HEK293 (cell line): ENCODE measurements at regions not wholly inside any gene's neighbourhood (a gene's known extent, or its start where the extent isn't known, plus 50 kb on each side); places are given as distances from the start of the nearest gene placed in this dataset.

ENCODE experiments used
- BCL11B ChIP-seq: fragments of 450-650 bp; formaldehyde crosslinking; IDR thresholded peaks from 2 replicates; pipeline ENCODE4 v1.5.1; 2016; ENCODE audit warnings: low read depth, missing biosample characterization, missing genetic modification characterization
- GLI2 ChIP-seq: fragments of 450-650 bp; formaldehyde crosslinking; IDR thresholded peaks from 2 replicates; pipeline ENCODE4; 2017; ENCODE audit warnings: missing biosample characterization, missing genetic modification characterization, low read depth, borderline replicate concordance
- GLIS1 ChIP-seq: fragments of 450-650 bp; formaldehyde crosslinking; IDR thresholded peaks from 2 replicates; pipeline ENCODE4 v1.5.1; 2016; ENCODE audit warnings: missing biosample characterization, missing genetic modification characterization
- KLF16 ChIP-seq: fragments of 450-650 bp; formaldehyde crosslinking; IDR thresholded peaks from 2 replicates; pipeline ENCODE4 v1.5.1; 2017; ENCODE audit warnings: missing biosample characterization, missing genetic modification characterization
- MZF1 ChIP-seq: fragments of 450-650 bp; formaldehyde crosslinking; IDR thresholded peaks from 2 replicates; pipeline ENCODE4 v1.5.1; 2017; ENCODE audit warnings: missing biosample characterization, missing genetic modification characterization, borderline replicate concordance
- REPIN1 ChIP-seq: fragments of 450-650 bp; formaldehyde crosslinking; IDR thresholded peaks from 2 replicates; pipeline ENCODE4 v1.5.1; 2017; ENCODE audit warnings: missing biosample characterization, missing genetic modification characterization, low read depth
- ZBTB1 ChIP-seq: fragments of 450-650 bp; formaldehyde crosslinking; IDR thresholded peaks from 2 replicates; pipeline ENCODE4 v1.5.1; 2016; ENCODE audit warnings: missing biosample characterization, missing genetic modification characterization
- ZBTB20 ChIP-seq: fragments of 450-650 bp; formaldehyde crosslinking; IDR thresholded peaks from 2 replicates; pipeline ENCODE4 v1.5.1; 2016; ENCODE audit warnings: missing biosample characterization, missing genetic modification characterization
- ZNF138 ChIP-seq: fragments of 450-650 bp; formaldehyde crosslinking; IDR thresholded peaks from 2 replicates; pipeline ENCODE4 v1.5.1; 2016; ENCODE audit warnings: missing biosample characterization, missing genetic modification characterization, borderline replicate concordance
- ZNF16 ChIP-seq: fragments of 450-650 bp; formaldehyde crosslinking; IDR thresholded peaks from 2 replicates; pipeline ENCODE4 v1.5.1; 2016; ENCODE audit warnings: low read depth, missing biosample characterization, missing genetic modification characterization
- ZNF169 ChIP-seq: fragments of 450-650 bp; formaldehyde crosslinking; IDR thresholded peaks from 2 replicates; pipeline ENCODE4 v1.5.1; 2016; ENCODE audit warnings: missing biosample characterization, missing genetic modification characterization
- ZNF311 ChIP-seq: fragments of 450-650 bp; formaldehyde crosslinking; IDR thresholded peaks from 2 replicates; pipeline ENCODE4 v1.5.1; 2017; ENCODE audit warnings: missing biosample characterization, missing genetic modification characterization, borderline replicate concordance
- ZNF48 ChIP-seq: fragments of 450-650 bp; formaldehyde crosslinking; IDR thresholded peaks from 2 replicates; pipeline ENCODE4 v1.5.1; 2016; ENCODE audit warnings: missing biosample characterization, missing genetic modification characterization
- ZNF600 ChIP-seq: fragments of 450-650 bp; formaldehyde crosslinking; IDR thresholded peaks from 2 replicates; pipeline ENCODE4 v1.5.1; 2016; ENCODE audit warnings: missing biosample characterization, missing genetic modification characterization
- ZNF776 ChIP-seq: fragments of 450-650 bp; formaldehyde crosslinking; IDR thresholded peaks from 2 replicates; pipeline ENCODE4 v1.5.0; 2017; ENCODE audit warnings: missing biosample characterization, missing genetic modification characterization, borderline replicate concordance
- ZNF791 ChIP-seq: fragments of 450-650 bp; formaldehyde crosslinking; IDR thresholded peaks from 2 replicates; pipeline ENCODE4 v1.5.1; 2016; ENCODE audit warnings: missing biosample characterization, missing genetic modification characterization
- ZNF792 ChIP-seq: fragments of 450-650 bp; formaldehyde crosslinking; IDR thresholded peaks from 2 replicates; pipeline ENCODE4 v1.5.1; 2016; ENCODE audit warnings: missing biosample characterization, missing genetic modification characterization
- TF ChIP-seq, protein P1 (sequence below): fragments of 450-650 bp; formaldehyde crosslinking; IDR thresholded peaks from 2 replicates; pipeline ENCODE4 v1.5.1; 2016; ENCODE audit warnings: missing biosample characterization, missing genetic modification characterization, borderline replicate concordance
- TF ChIP-seq, protein P2 (sequence below): fragments of 450-650 bp; formaldehyde crosslinking; IDR thresholded peaks from 2 replicates; pipeline ENCODE4 v1.5.1; 2016; ENCODE audit warnings: missing biosample characterization, missing genetic modification characterization
- TF ChIP-seq, protein P3 (sequence below): fragments of 450-650 bp; formaldehyde crosslinking; IDR thresholded peaks from 2 replicates; pipeline ENCODE4 v1.5.1; 2017; ENCODE audit warnings: missing biosample characterization, missing genetic modification characterization
- TF ChIP-seq, protein P4 (sequence below): fragments of 450-650 bp; formaldehyde crosslinking; IDR thresholded peaks from 2 replicates; pipeline ENCODE4 v1.5.1; 2016; ENCODE audit warnings: missing biosample characterization, missing genetic modification characterization
- TF ChIP-seq, protein P5 (sequence below): fragments of 450-650 bp; formaldehyde crosslinking; IDR thresholded peaks from 2 replicates; pipeline ENCODE4 v1.5.1; 2016; ENCODE audit warnings: missing biosample characterization, missing genetic modification characterization, low read depth
- TF ChIP-seq, protein P6 (sequence below): fragments of 450-650 bp; formaldehyde crosslinking; IDR thresholded peaks from 2 replicates; pipeline ENCODE4 v1.5.1; 2016; ENCODE audit warnings: missing biosample characterization, missing genetic modification characterization

DNA sequence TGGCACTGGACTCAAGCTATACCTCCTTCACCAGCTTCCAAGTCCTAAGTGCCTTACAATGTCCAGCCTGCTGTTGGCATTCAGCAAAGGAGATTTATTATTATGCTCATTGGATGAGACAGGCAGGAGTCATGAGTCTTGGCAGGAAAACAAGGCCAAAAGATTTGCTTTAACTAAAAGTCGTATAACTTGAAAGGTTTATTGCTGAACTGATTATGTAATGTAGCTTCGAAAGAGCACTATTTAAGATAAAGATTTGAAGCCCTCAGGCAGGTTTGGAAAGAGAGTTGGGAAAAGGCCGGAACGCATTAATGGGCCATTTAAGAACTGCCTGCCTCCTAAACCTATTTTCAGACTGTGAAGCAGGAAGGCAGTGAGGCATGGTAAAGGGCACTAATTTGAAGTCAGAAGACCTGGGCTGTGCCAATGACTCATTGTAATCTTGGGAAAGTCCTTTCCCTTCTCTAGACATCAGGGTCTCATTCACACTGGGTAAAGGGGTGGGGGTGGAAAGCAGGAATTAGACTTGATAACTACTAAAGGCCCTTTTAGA lies 280.5 kb upstream of the EDA2R start (continued):
- TF ChIP-seq, protein P1, sequence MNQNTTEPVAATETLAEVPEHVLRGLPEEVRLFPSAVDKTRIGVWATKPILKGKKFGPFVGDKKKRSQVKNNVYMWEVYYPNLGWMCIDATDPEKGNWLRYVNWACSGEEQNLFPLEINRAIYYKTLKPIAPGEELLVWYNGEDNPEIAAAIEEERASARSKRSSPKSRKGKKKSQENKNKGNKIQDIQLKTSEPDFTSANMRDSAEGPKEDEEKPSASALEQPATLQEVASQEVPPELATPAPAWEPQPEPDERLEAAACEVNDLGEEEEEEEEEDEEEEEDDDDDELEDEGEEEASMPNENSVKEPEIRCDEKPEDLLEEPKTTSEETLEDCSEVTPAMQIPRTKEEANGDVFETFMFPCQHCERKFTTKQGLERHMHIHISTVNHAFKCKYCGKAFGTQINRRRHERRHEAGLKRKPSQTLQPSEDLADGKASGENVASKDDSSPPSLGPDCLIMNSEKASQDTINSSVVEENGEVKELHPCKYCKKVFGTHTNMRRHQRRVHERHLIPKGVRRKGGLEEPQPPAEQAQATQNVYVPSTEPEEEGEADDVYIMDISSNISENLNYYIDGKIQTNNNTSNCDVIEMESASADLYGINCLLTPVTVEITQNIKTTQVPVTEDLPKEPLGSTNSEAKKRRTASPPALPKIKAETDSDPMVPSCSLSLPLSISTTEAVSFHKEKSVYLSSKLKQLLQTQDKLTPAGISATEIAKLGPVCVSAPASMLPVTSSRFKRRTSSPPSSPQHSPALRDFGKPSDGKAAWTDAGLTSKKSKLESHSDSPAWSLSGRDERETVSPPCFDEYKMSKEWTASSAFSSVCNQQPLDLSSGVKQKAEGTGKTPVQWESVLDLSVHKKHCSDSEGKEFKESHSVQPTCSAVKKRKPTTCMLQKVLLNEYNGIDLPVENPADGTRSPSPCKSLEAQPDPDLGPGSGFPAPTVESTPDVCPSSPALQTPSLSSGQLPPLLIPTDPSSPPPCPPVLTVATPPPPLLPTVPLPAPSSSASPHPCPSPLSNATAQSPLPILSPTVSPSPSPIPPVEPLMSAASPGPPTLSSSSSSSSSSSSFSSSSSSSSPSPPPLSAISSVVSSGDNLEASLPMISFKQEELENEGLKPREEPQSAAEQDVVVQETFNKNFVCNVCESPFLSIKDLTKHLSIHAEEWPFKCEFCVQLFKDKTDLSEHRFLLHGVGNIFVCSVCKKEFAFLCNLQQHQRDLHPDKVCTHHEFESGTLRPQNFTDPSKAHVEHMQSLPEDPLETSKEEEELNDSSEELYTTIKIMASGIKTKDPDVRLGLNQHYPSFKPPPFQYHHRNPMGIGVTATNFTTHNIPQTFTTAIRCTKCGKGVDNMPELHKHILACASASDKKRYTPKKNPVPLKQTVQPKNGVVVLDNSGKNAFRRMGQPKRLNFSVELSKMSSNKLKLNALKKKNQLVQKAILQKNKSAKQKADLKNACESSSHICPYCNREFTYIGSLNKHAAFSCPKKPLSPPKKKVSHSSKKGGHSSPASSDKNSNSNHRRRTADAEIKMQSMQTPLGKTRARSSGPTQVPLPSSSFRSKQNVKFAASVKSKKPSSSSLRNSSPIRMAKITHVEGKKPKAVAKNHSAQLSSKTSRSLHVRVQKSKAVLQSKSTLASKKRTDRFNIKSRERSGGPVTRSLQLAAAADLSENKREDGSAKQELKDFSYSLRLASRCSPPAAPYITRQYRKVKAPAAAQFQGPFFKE (tag by site-specific recombination), result no peak
- TF ChIP-seq ZNF776 (tag by site-specific recombination), result no peak
- TF ChIP-seq BCL11B, result peak; percentile 64; the same call in 1 of the 2 replicates
- TF ChIP-seq ZNF311 (tag by site-specific recombination), result no peak
- no peak for TF ChIP-seq MZF1 (tag by site-specific recombination)
- no peak for TF ChIP-seq KLF16
- no peak for TF ChIP-seq ZNF791 (tag by site-specific recombination)
- TF ChIP-seq, protein P2, sequence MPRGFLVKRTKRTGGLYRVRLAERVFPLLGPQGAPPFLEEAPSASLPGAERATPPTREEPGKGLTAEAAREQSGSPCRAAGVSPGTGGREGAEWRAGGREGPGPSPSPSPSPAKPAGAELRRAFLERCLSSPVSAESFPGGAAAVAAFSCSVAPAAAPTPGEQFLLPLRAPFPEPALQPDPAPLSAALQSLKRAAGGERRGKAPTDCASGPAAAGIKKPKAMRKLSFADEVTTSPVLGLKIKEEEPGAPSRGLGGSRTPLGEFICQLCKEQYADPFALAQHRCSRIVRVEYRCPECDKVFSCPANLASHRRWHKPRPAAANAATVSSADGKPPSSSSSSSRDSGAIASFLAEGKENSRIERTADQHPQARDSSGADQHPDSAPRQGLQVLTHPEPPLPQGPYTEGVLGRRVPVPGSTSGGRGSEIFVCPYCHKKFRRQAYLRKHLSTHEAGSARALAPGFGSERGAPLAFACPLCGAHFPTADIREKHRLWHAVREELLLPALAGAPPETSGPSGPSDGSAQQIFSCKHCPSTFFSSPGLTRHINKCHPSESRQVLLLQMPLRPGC (tag by site-specific recombination), result peak; percentile 91
- no peak for TF ChIP-seq ZNF792 (tag by site-specific recombination)
- no peak for TF ChIP-seq GLIS1 (tag by site-specific recombination)
- no peak for TF ChIP-seq ZNF138
- TF ChIP-seq, protein P3, sequence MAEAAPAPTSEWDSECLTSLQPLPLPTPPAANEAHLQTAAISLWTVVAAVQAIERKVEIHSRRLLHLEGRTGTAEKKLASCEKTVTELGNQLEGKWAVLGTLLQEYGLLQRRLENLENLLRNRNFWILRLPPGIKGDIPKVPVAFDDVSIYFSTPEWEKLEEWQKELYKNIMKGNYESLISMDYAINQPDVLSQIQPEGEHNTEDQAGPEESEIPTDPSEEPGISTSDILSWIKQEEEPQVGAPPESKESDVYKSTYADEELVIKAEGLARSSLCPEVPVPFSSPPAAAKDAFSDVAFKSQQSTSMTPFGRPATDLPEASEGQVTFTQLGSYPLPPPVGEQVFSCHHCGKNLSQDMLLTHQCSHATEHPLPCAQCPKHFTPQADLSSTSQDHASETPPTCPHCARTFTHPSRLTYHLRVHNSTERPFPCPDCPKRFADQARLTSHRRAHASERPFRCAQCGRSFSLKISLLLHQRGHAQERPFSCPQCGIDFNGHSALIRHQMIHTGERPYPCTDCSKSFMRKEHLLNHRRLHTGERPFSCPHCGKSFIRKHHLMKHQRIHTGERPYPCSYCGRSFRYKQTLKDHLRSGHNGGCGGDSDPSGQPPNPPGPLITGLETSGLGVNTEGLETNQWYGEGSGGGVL, result no peak
- no peak for TF ChIP-seq REPIN1
- peak; percentile 78; the same call in 1 of the 2 replicates for TF ChIP-seq ZBTB1 (tag by site-specific recombination)
- no peak for TF ChIP-seq ZNF48
- TF ChIP-seq ZBTB20, result no peak
- no peak for TF ChIP-seq ZNF169
- TF ChIP-seq, protein P4, sequence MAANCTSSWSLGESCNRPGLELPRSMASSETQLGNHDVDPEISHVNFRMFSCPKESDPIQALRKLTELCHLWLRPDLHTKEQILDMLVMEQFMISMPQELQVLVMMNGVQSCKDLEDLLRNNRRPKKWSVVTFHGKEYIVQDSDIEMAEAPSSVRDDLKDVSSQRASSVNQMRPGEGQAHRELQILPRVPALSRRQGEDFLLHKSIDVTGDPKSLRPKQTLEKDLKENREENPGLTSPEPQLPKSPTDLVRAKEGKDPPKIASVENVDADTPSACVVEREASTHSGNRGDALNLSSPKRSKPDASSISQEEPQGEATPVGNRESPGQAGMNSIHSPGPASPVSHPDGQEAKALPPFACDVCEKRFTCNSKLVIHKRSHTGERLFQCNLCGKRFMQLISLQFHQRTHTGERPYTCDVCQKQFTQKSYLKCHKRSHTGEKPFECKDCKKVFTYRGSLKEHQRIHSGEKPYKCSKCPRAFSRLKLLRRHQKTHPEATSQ (tag by site-specific recombination), result no peak
- no peak for TF ChIP-seq ZNF600 (tag by site-specific recombination)
- TF ChIP-seq, protein P5, sequence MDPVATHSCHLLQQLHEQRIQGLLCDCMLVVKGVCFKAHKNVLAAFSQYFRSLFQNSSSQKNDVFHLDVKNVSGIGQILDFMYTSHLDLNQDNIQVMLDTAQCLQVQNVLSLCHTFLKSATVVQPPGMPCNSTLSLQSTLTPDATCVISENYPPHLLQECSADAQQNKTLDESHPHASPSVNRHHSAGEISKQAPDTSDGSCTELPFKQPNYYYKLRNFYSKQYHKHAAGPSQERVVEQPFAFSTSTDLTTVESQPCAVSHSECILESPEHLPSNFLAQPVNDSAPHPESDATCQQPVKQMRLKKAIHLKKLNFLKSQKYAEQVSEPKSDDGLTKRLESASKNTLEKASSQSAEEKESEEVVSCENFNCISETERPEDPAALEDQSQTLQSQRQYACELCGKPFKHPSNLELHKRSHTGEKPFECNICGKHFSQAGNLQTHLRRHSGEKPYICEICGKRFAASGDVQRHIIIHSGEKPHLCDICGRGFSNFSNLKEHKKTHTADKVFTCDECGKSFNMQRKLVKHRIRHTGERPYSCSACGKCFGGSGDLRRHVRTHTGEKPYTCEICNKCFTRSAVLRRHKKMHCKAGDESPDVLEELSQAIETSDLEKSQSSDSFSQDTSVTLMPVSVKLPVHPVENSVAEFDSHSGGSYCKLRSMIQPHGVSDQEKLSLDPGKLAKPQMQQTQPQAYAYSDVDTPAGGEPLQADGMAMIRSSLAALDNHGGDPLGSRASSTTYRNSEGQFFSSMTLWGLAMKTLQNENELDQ, result no peak
- TF ChIP-seq, protein P6, sequence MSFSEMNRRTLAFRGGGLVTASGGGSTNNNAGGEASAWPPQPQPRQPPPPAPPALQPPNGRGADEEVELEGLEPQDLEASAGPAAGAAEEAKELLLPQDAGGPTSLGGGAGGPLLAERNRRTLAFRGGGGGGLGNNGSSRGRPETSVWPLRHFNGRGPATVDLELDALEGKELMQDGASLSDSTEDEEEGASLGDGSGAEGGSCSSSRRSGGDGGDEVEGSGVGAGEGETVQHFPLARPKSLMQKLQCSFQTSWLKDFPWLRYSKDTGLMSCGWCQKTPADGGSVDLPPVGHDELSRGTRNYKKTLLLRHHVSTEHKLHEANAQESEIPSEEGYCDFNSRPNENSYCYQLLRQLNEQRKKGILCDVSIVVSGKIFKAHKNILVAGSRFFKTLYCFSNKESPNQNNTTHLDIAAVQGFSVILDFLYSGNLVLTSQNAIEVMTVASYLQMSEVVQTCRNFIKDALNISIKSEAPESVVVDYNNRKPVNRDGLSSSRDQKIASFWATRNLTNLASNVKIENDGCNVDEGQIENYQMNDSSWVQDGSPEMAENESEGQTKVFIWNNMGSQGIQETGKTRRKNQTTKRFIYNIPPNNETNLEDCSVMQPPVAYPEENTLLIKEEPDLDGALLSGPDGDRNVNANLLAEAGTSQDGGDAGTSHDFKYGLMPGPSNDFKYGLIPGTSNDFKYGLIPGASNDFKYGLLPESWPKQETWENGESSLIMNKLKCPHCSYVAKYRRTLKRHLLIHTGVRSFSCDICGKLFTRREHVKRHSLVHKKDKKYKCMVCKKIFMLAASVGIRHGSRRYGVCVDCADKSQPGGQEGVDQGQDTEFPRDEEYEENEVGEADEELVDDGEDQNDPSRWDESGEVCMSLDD (tag by site-specific recombination), result no peak
- TF ChIP-seq GLI2 (tag by site-specific recombination), result peak; percentile 85
- TF ChIP-seq ZNF16 (tag by site-specific recombination), result no peak
